IMR-90 (cell line): ENCODE measurements at regions not wholly inside any gene's neighbourhood (a gene's known extent, or its start where the extent isn't known, plus 50 kb on each side); places are given as distances from the start of the nearest gene placed in this dataset.

Source experiments
- ATAC-seq: fragments of 200-7000 bp; cut with Tn5 transposase; 2 replicates; pipeline ENCODE4 v1.9.1; 2020; ENCODE audit warnings: low read depth, mild to moderate bottlenecking, moderate library complexity
- BruUV-seq: library from RNA; stranded (reverse); fragments of 400-500 nt; replicated peaks from 2 replicates; lab custom pipeline; 2021; lab: Mats Ljungman, UMichigan
- CTCF ChIA-PET: fragments of 300-600 bp; formaldehyde crosslinking; extraction: SDS; loops from one replicate; lab custom pipeline; 2021; ENCODE audit warnings: antibody characterized with exemption; lab: Yijun Ruan, JAX
- POLR2A ChIA-PET: fragments of 300-600 bp; sonication (Branson Sonifier 250); formaldehyde crosslinking; loops from one replicate; lab custom pipeline; 2022; ENCODE audit warnings: antibody characterized with exemption; ENCODE audit not compliant: unreplicated experiment; lab: Charles Lee
- DNase-seq: peaks from one replicate; pipeline ENCODE4 v3.0.0; 2013
- H2AFZ ChIP-seq: replicated peaks from 2 replicates; pipeline ENCODE3; 2013; ENCODE audit warnings: low read length, mild to moderate bottlenecking; ENCODE audit not compliant: poor library complexity
- H2AK5ac ChIP-seq: 2 replicates; pipeline ENCODE4 v1.6.1; 2013; ENCODE audit warnings: low read depth, low read length, inconsistent platforms
- H2AK9ac ChIP-seq: replicated peaks from 2 replicates; pipeline ENCODE3; 2013; ENCODE audit warnings: mild to moderate bottlenecking, low read depth, low read length, moderate library complexity; ENCODE audit not compliant: poor library complexity
- H2BK120ac ChIP-seq: 2 replicates; pipeline ENCODE4 v1.6.1; 2013; ENCODE audit warnings: low read depth, low read length, inconsistent platforms
- H2BK15ac ChIP-seq: 3 replicates; pipeline ENCODE4 v1.6.1; 2013; ENCODE audit warnings: low read depth, low read length, inconsistent platforms
- H2BK20ac ChIP-seq: 2 replicates; pipeline ENCODE4 v1.6.1; 2013; ENCODE audit warnings: low read depth, mild to moderate bottlenecking, inconsistent platforms, low read length, moderate library complexity
- H2BK5ac ChIP-seq: 2 replicates; pipeline ENCODE4 v1.6.1; 2013; ENCODE audit warnings: mild to moderate bottlenecking, low read depth, low read length, inconsistent platforms; ENCODE audit not compliant: poor library complexity, severe bottlenecking
- H3K14ac ChIP-seq: replicated peaks from 2 replicates; pipeline ENCODE4 v1.6.1; 2013; ENCODE audit warnings: low read depth, low read length, inconsistent platforms
- H3K18ac ChIP-seq: 2 replicates; pipeline ENCODE4 v1.6.1; 2013; ENCODE audit warnings: low read depth, low read length, control low read depth
- H3K23ac ChIP-seq: 2 replicates; pipeline ENCODE4 v1.6.1; 2013; ENCODE audit warnings: low read depth, low read length, inconsistent platforms
- H3K27ac ChIP-seq: 2 replicates; pipeline ENCODE4 v1.5.1; 2013; ENCODE audit warnings: mild to moderate bottlenecking, control low read depth, low read length; ENCODE audit not compliant: insufficient read depth
- H3K27me3 ChIP-seq: 2 replicates; pipeline ENCODE4 v1.6.1; 2013; ENCODE audit warnings: low read length; ENCODE audit not compliant: control insufficient read depth, insufficient read depth
- H3K36me3 ChIP-seq: 2 replicates; pipeline ENCODE4 v1.6.1; 2013; ENCODE audit warnings: low read length, mixed read lengths; ENCODE audit not compliant: control insufficient read depth, insufficient read depth
- H3K4ac ChIP-seq: 2 replicates; pipeline ENCODE4 v1.6.1; 2013; ENCODE audit warnings: low read depth, low read length, inconsistent platforms
- H3K4me1 ChIP-seq: 2 replicates; pipeline ENCODE4 v1.6.1; 2013; ENCODE audit warnings: low read length, mixed read lengths; ENCODE audit not compliant: control insufficient read depth, insufficient read depth
- H3K4me2 ChIP-seq: 2 replicates; pipeline ENCODE4 v1.6.1; 2013; ENCODE audit warnings: low read depth, mild to moderate bottlenecking, control low read depth, low read length, moderate library complexity
- H3K4me3 ChIP-seq: 2 replicates; pipeline ENCODE4 v1.5.1; 2013; ENCODE audit warnings: low read depth, mild to moderate bottlenecking, control low read depth, low read length, moderate library complexity; ENCODE audit not compliant: insufficient read depth
- H3K56ac ChIP-seq: 2 replicates; pipeline ENCODE4 v1.6.1; 2013; ENCODE audit warnings: low read length, inconsistent platforms; ENCODE audit not compliant: insufficient read depth; ENCODE audit errors: extremely low read depth
- H3K79me1 ChIP-seq, 2 experiments: 2 replicates each; pipeline ENCODE4 v1.6.1; 2013; ENCODE audit warnings: low read length in 2 of 2, inconsistent platforms in 1 of 2, low read depth in 1 of 2
- H3K9ac ChIP-seq: 2 replicates; pipeline ENCODE4 v1.6.1; 2013; ENCODE audit warnings: low read depth, low read length, control low read depth
- H3K9me1 ChIP-seq: 2 replicates; pipeline ENCODE4 v1.6.1; 2013; ENCODE audit warnings: low read length, inconsistent platforms; ENCODE audit not compliant: insufficient read depth
- H3K9me3 ChIP-seq: 2 replicates; pipeline ENCODE4 v1.6.1; 2013; ENCODE audit warnings: low read length; ENCODE audit not compliant: control insufficient read depth, insufficient read depth
- H4K20me1 ChIP-seq: 2 replicates; pipeline ENCODE4 v1.6.1; 2013; ENCODE audit warnings: low read length, inconsistent platforms; ENCODE audit not compliant: insufficient read depth
- H4K5ac ChIP-seq: 2 replicates; pipeline ENCODE4 v1.6.1; 2013; ENCODE audit warnings: mild to moderate bottlenecking, low read depth, low read length, control low read depth
- H4K8ac ChIP-seq, 2 experiments: 2 replicates each; pipeline ENCODE4 v1.6.1; 2013; ENCODE audit warnings: low read depth in 2 of 2, low read length in 2 of 2, control low read depth in 1 of 2, inconsistent platforms in 1 of 2
- H4K91ac ChIP-seq: 2 replicates; pipeline ENCODE4 v1.6.1; 2013; ENCODE audit warnings: low read depth, low read length, inconsistent platforms; ENCODE audit not compliant: insufficient read depth
- BHLHE40 ChIP-seq: fragments of 150-350 bp; IDR thresholded peaks from 2 replicates; pipeline ENCODE4 v1.6.1; 2016; ENCODE audit warnings: mild to moderate bottlenecking, low read depth, low read length
- CEBPB ChIP-seq: IDR thresholded peaks from 2 replicates; pipeline ENCODE4 v1.6.1; 2012; ENCODE audit warnings: low read depth, low read length, improper control_type of control experiment
- FOS ChIP-seq: fragments of 150-350 bp; IDR thresholded peaks from 2 replicates; pipeline ENCODE4 v1.6.1; 2016; ENCODE audit warnings: low read depth, low read length
- MAZ ChIP-seq: IDR thresholded peaks from 2 replicates; pipeline ENCODE4 v1.6.1; 2012; ENCODE audit warnings: low read depth, mild to moderate bottlenecking, low read length, improper control_type of control experiment, moderate library complexity, borderline replicate concordance
- MXI1 ChIP-seq: IDR thresholded peaks from 2 replicates; pipeline ENCODE4 v1.6.1; 2012; ENCODE audit warnings: low read depth, mild to moderate bottlenecking, low read length, moderate library complexity, borderline replicate concordance
- POLR2A ChIP-seq: IDR thresholded peaks from 2 replicates; pipeline ENCODE4 v1.6.1; 2012; ENCODE audit warnings: mild to moderate bottlenecking, low read depth, low read length
- WGBS, 2 experiments: methylation state at CpG; one replicate each; pipeline versions ENCODE4 v1.1.5 to v1.1.7; 2013; ENCODE audit warnings: missing lambda C conversion rate in 2 of 2; ENCODE audit not compliant: insufficient read length in 1 of 2; ENCODE audit errors: extremely low coverage in 2 of 2; 5-methylcytosine and 5-hydroxymethylcytosine counted together
- dilution Hi-C: fragments of 300-500 bp; cut with HindIII; formaldehyde crosslinking; loops from one replicate; pipeline ENCODE4 v1.14.3; 2018; ENCODE audit warnings: low sequenced_read_pairs; ENCODE audit not compliant: unreplicated experiment
- in situ Hi-C: fragments of 300-500 bp; cut with MboI; formaldehyde crosslinking; loops from 3 replicates; pipeline ENCODE4 v1.14.3; 2019; ENCODE audit warnings: low sequenced_read_pairs, inconsistent platforms, mixed read lengths
- intact Hi-C: fragments of 100-400 bp; cut with micrococcal nuclease; formaldehyde crosslinking; loops from 2 replicates; pipeline ENCODE4 v1.10.0; 2022
- TF ChIP-seq, protein P1 (sequence below): fragments of 150-350 bp; IDR thresholded peaks from 2 replicates; pipeline ENCODE4 v1.6.1; 2017; ENCODE audit warnings: mild to moderate bottlenecking, antibody characterized with exemption, low read length, low read depth
- TF ChIP-seq, protein P2 (sequence below): conservative IDR thresholded peaks from 2 replicates; pipeline ENCODE4 v1.5.1; 2012; ENCODE audit warnings: mild to moderate bottlenecking, low read depth, low read length, improper control_type of control experiment

DNA sequence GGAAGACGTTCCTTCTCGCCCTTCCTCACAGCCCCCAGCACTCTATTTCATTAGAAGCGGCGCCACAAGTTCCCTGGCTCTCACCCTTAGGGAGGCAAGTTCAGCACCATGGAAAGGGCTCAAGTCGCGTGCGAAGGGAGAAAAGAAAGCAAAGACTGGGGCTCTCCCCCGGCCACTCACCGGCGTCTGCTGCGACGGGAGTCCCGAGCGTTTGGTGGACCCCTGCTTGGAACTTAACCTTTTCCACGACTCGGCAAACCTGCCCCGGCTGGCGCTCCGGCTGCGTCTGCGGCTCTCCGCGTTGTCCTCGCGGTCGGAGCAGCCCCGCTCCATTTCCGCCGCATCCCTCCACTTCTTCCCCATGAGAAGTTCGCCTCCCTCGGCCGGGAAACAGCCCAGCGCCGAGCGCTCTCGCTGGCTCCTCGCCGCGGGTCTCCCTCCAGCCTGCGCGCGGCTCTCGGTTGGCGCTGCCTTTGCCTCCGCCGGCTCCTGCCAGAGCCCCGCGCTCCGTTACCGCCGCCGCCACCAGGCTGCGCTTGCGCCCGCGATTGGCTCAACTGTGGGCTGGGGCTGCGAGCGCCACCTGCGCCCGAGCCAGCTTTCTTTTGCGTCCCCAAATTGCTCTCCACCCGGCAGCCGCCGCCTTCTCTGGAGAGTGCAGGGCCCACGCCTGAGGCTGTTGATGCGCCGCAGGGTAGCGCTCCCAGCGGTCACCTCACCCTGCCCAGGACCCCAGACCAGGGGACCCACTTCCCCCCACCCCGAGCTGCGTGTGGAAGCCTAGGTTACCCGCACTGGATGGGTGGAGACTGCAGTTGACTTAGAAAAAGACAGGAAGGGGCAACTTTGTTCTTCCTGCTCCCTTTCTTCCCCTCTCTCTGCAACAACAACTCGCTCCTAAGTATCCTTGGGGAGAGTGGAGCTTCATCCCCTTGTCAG lies 321.6 kb downstream of the CEMIP2 start:
- H4K20me1 ChIP-seq, result no peaks in the 10 kb centered on the region; the same call in 1 of the 2 replicates
- H2BK5ac ChIP-seq, result no peak overlapping the region
- no peak overlapping the region for H4K8ac ChIP-seq
- no peak overlapping the region for H3K9ac ChIP-seq
- H3K14ac ChIP-seq, result no peak overlapping the region
- H3K27me3 ChIP-seq, result peaks cover 4% of the 10 kb centered on the region
- peak; percentile 46 for DNase-seq
- no peak overlapping the region for H3K23ac ChIP-seq
- intact Hi-C loops (no loop called here), in situ Hi-C loops (no loop called here), dilution Hi-C loops (no loop called here)
- no peak overlapping the region for H3K18ac ChIP-seq
- BruUV-seq, result no TSS peak
- no peak overlapping the region for H2BK15ac ChIP-seq
- no peaks in the 10 kb centered on the region for H3K9me1 ChIP-seq
- H3K4ac ChIP-seq, result no peak overlapping the region
- CTCF ChIA-PET, result no interaction called here
- H3K79me1 ChIP-seq, result no peaks in the 10 kb centered on the region
- no peaks in the 10 kb centered on the region for H3K4me1 ChIP-seq
- H3K56ac ChIP-seq, result no peak overlapping the region
- peak overlapping the region; percentile 42 for H3K4me3 ChIP-seq
- peak overlapping the region; percentile 93 for H3K4me2 ChIP-seq
- H2AK5ac ChIP-seq, result no peak overlapping the region
- no peak overlapping the region for H3K27ac ChIP-seq
- H2AFZ ChIP-seq, result peak overlapping the region; percentile 34
- POLR2A ChIA-PET, result no interaction called here
- H3K9me3 ChIP-seq, result no peaks in the 10 kb centered on the region
- no peak overlapping the region for H4K5ac ChIP-seq
- 1% methylated on average over 38 of the region's 73 CpGs; no CpG with 5 or more reads in 1 of the 2 experiments for WGBS, 2 experiments
- no peak overlapping the region for H2AK9ac ChIP-seq
- peak; percentile 91 for ATAC-seq
- no peaks in the 10 kb centered on the region for H3K36me3 ChIP-seq
- H4K91ac ChIP-seq, result no peak overlapping the region
- H2BK120ac ChIP-seq, result no peak overlapping the region
- TF ChIP-seq, protein P1, sequence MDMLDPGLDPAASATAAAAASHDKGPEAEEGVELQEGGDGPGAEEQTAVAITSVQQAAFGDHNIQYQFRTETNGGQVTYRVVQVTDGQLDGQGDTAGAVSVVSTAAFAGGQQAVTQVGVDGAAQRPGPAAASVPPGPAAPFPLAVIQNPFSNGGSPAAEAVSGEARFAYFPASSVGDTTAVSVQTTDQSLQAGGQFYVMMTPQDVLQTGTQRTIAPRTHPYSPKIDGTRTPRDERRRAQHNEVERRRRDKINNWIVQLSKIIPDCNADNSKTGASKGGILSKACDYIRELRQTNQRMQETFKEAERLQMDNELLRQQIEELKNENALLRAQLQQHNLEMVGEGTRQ, result no peak
- TF ChIP-seq POLR2A (no peak), MAZ (no peak; the same call in 1 of the 2 replicates), BHLHE40 (peak; percentile 93), FOS (no peak), MXI1 (no peak; the same call in 1 of the 2 replicates), CEBPB (no peak)
- TF ChIP-seq, protein P2, sequence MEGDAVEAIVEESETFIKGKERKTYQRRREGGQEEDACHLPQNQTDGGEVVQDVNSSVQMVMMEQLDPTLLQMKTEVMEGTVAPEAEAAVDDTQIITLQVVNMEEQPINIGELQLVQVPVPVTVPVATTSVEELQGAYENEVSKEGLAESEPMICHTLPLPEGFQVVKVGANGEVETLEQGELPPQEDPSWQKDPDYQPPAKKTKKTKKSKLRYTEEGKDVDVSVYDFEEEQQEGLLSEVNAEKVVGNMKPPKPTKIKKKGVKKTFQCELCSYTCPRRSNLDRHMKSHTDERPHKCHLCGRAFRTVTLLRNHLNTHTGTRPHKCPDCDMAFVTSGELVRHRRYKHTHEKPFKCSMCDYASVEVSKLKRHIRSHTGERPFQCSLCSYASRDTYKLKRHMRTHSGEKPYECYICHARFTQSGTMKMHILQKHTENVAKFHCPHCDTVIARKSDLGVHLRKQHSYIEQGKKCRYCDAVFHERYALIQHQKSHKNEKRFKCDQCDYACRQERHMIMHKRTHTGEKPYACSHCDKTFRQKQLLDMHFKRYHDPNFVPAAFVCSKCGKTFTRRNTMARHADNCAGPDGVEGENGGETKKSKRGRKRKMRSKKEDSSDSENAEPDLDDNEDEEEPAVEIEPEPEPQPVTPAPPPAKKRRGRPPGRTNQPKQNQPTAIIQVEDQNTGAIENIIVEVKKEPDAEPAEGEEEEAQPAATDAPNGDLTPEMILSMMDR, result no peak
- no peak overlapping the region for H2BK20ac ChIP-seq
